ENCODE measurements at regions not wholly inside any gene's neighbourhood (a gene's known extent, or its start where the extent isn't known, plus 50 kb on each side); places are given as distances from the start of the nearest gene placed in this dataset.
A peak's percentile ranks its signal among the peaks of the same experiment; 100 is the strongest.
"Not testable (repeated sequence)": the region's sequence is repeated elsewhere in the genome, so short reads cannot be mapped to it uniquely, and the experiment has no call there.

DNA sequence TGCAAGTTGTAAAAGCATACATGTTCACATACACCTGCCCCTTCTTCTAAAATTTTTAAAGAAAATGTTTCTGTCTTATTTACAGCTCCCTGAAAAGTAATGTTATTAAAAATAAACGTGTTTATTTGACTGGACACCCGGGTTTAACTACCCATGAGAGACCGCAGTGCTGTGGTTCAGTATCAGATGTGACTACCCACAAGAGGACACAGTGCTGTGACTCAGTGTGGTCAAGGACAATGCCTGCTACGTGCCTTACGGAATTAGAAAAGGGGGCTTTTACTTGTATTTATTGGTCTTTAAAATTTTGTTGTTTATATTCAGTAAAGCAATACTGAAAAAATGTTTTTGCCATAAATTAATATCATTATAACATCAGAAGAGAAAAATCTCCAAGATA is 641.4 kb downstream of the TRIML1 start:
- Histone ChIP-seq H3K27ac (no peak overlapping the region), H3K27me3 (no peaks in the 10 kb centered on the region), H3K4me3 (no peak overlapping the region), H3K36me3 (no peaks in the 10 kb centered on the region), H3K4me1 (no peaks in the 10 kb centered on the region), H3K9me3 (no peaks in the 10 kb centered on the region)
- ATAC-seq = no peak
- 81 to 86% methylated on average over 5 of the region's 5 CpGs for WGBS, 2 donors (ENCODE audit: low coverage in 1 of 2)
- TF ChIP-seq EP300 (IDR thresholded peaks at IDR 0.05) = no peak
- no peak for TF ChIP-seq POLR2A (IDR thresholded peaks at IDR 0.05)
- TF ChIP-seq, protein P1, sequence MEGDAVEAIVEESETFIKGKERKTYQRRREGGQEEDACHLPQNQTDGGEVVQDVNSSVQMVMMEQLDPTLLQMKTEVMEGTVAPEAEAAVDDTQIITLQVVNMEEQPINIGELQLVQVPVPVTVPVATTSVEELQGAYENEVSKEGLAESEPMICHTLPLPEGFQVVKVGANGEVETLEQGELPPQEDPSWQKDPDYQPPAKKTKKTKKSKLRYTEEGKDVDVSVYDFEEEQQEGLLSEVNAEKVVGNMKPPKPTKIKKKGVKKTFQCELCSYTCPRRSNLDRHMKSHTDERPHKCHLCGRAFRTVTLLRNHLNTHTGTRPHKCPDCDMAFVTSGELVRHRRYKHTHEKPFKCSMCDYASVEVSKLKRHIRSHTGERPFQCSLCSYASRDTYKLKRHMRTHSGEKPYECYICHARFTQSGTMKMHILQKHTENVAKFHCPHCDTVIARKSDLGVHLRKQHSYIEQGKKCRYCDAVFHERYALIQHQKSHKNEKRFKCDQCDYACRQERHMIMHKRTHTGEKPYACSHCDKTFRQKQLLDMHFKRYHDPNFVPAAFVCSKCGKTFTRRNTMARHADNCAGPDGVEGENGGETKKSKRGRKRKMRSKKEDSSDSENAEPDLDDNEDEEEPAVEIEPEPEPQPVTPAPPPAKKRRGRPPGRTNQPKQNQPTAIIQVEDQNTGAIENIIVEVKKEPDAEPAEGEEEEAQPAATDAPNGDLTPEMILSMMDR (IDR thresholded peaks at IDR 0.05) = no peak
- no peak for TF ChIP-seq POLR2AphosphoS5 (IDR thresholded peaks at IDR 0.05)

DNA sequence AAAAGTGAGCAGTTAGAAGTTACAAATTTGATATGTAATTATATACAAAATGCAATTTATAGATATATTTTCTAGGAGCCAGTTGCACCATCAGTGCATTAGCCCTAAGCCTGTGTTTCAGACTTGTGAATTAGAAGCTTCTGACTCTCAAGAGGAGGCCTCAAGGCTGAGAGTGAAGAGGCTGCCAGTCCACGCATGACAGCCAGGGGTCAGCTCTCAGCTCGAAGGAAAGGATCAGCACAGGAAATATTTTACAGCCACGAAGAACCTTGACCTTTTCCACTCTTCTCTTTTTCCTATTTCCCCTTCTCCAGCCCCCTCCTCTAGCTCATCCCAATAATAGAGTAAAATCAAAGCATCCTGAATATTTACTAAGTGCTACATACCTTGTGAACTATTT is 642.4 kb downstream of the TRIML1 start:
- Histone ChIP-seq H3K27ac (no peak overlapping the region), H3K27me3 (no peaks in the 10 kb centered on the region), H3K9me3 (no peaks in the 10 kb centered on the region), H3K4me3 (no peak overlapping the region), H3K36me3 (no peaks in the 10 kb centered on the region), H3K4me1 (no peaks in the 10 kb centered on the region)
- TF ChIP-seq, protein P1 (IDR thresholded peaks at IDR 0.05) = peak in 1 of 4 experiments; percentile 19
- TF ChIP-seq POLR2AphosphoS5 (IDR thresholded peaks at IDR 0.05) = no peak
- no peak for TF ChIP-seq POLR2A (IDR thresholded peaks at IDR 0.05)
- no peak for TF ChIP-seq EP300 (IDR thresholded peaks at IDR 0.05)
- 41 to 66% methylated on average over 3 of the region's 3 CpGs for WGBS, 2 donors (ENCODE audit: low coverage in 1 of 2)
- no peak for ATAC-seq

DNA sequence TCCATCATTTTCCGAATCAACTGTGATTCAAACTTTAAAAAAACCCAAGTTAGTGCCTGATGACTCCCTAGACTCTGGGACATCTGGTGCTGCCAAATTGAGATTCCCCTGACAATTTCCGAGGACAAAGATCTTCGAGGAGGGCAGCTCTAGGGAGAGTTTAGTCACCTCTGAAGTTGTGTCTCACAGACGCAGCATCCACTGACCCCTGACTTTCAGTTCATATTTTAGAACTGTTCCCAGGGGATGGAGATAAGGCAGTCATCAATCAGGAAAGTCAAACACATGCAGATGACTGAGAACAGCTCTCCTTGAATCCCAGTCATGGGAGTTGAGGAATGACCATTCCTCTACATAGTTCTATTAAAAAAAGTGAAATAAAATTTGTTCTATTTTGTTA is 643.9 kb downstream of the TRIML1 start:
- no peak for ATAC-seq
- Histone ChIP-seq H3K4me3 (no peak overlapping the region), H3K4me1 (no peaks in the 10 kb centered on the region), H3K36me3 (no peaks in the 10 kb centered on the region), H3K9me3 (no peaks in the 10 kb centered on the region), H3K27ac (no peak overlapping the region), H3K27me3 (no peaks in the 10 kb centered on the region)
- 71 to 73% methylated on average over 4 of the region's 4 CpGs for WGBS, 2 donors (ENCODE audit: low coverage in 1 of 2)
- TF ChIP-seq, protein P1 (IDR thresholded peaks at IDR 0.05) = no peak
- TF ChIP-seq EP300 (IDR thresholded peaks at IDR 0.05) (no peak), POLR2AphosphoS5 (IDR thresholded peaks at IDR 0.05) (no peak), POLR2A (IDR thresholded peaks at IDR 0.05) (no peak)

DNA sequence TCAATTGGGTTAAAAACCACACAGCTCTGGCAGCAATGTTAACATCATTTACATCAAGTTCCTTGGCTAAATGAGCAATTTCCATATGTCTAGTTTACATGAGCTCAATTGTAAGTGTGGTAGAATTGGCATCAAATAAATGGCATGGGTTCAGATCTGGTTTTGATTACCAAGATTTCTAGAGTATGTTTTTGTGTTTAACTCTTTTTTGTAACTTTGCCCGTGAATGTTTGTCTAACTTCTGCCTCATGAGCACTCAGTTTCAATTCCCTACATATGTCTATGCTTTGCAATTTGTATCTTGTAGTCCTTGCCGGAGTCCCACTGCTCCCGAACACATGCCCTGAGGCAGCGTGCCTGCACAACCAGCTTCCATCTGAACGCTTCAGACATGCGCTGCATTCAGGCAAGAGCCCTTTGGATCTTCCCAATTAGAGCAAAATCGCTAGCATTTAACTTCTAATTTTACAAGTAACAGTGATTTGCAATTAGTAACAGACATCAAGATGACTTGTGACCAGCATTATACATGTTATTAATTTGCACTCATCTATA is 644.4 kb downstream of the TRIML1 start:
- H3K27ac ChIP-seq = no peak overlapping the region
- no peak for ATAC-seq
- no peaks in the 10 kb centered on the region for H3K27me3 ChIP-seq
- H3K36me3 ChIP-seq = no peaks in the 10 kb centered on the region
- no peaks in the 10 kb centered on the region for H3K4me1 ChIP-seq
- H3K4me3 ChIP-seq = no peak overlapping the region
- TF ChIP-seq, protein P1 (IDR thresholded peaks at IDR 0.05) = no peak
- TF ChIP-seq POLR2A (IDR thresholded peaks at IDR 0.05) (no peak), POLR2AphosphoS5 (IDR thresholded peaks at IDR 0.05) (no peak), EP300 (IDR thresholded peaks at IDR 0.05) (no peak)
- 69 to 73% methylated on average over 6 to 7 of the region's 7 CpGs for WGBS, 2 donors (ENCODE audit: low coverage in 1 of 2)
- H3K9me3 ChIP-seq = no peaks in the 10 kb centered on the region

DNA sequence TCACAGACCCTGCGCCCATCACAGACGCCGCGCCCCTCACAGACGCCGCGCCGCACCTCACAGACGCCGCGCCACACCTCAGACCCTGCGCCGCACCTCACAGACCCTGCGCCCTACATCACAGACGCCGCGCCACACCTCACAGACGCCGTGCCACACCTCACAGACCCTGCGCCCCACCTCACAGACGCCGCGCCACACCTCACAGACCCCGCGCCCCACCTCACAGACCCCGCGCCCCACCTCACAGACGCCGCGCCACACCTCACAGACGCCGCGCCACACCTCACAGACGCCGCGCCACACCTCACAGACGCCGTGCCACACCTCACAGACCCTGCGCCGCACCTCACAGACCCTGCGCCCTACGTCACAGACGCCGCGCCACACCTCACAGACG is 657.4 kb downstream of the TRIML1 start:
- not testable (repeated sequence) for H3K27me3 ChIP-seq, H3K27ac ChIP-seq, H3K36me3 ChIP-seq, ATAC-seq, H3K4me1 ChIP-seq, H3K4me3 ChIP-seq
- WGBS, 2 donors (ENCODE audit: low coverage in 1 of 2) = 78 to 99% methylated on average over 12 to 13 of the region's 46 CpGs
- peaks cover 0 to 10% (median 0%) of the 10 kb centered on the region in 3 donors for H3K9me3 ChIP-seq

DNA sequence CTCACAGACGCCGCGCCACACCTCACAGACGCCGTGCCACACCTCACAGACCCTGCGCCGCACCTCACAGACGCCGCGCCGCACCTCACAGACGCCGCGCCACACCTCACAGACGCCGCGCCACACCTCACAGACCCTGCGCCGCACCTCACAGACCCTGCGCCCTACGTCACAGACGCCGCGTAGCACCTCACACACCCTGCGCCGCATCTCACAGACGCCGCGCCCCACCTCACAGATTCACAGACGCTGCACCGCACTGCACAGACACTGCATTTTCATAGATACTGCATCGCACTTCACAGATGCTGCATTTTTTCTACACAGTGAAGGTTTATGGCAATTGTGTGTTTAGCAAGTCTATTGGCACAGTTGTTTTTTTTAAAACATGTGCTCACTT is 657.8 kb downstream of the TRIML1 start:
- H3K4me3 ChIP-seq, H3K27me3 ChIP-seq, H3K27ac ChIP-seq, ATAC-seq, H3K36me3 ChIP-seq, H3K4me1 ChIP-seq: not testable (repeated sequence)
- WGBS, 2 donors (ENCODE audit: low coverage in 1 of 2) = 91 to 93% methylated on average over 15 to 17 of the region's 32 CpGs
- peaks cover 0 to 10% (median 0%) of the 10 kb centered on the region in 3 donors for H3K9me3 ChIP-seq

Data from gastroesophageal sphincter (tissue), 4 donors.